HUES6 (cell line): ENCODE measurements at regions not wholly inside any gene's neighbourhood (a gene's known extent, or its start where the extent isn't known, plus 50 kb on each side); places are given as distances from the start of the nearest gene placed in this dataset.
A peak's percentile ranks its signal among the peaks of the same experiment; 100 is the strongest.

Experiments
- H3K27ac ChIP-seq: 2 replicates; pipeline ENCODE4 v1.7.0; 2013; ENCODE audit warnings: low read depth, mild to moderate bottlenecking, low read length, inconsistent platforms
- H3K27me3 ChIP-seq: 2 replicates; pipeline ENCODE4 v1.6.1; 2013; ENCODE audit warnings: low read length; ENCODE audit not compliant: control insufficient read depth, insufficient read depth
- H3K36me3 ChIP-seq: 2 replicates; pipeline ENCODE4 v1.6.1; 2013; ENCODE audit warnings: low read length; ENCODE audit not compliant: control insufficient read depth, insufficient read depth
- H3K4me1 ChIP-seq: 2 replicates; pipeline ENCODE4 v1.6.1; 2013; ENCODE audit warnings: low read length; ENCODE audit not compliant: control insufficient read depth, insufficient read depth
- H3K4me3 ChIP-seq: 2 replicates; pipeline ENCODE4 v1.5.1; 2013; ENCODE audit warnings: low read depth, low read length
- H3K9ac ChIP-seq: one replicate; pipeline ENCODE4 v1.6.1; 2013; ENCODE audit warnings: mild to moderate bottlenecking, low read length
- H3K9me3 ChIP-seq: 2 replicates; pipeline ENCODE4 v1.6.1; 2013; ENCODE audit warnings: low read depth, low read length; ENCODE audit not compliant: control insufficient read depth, insufficient read depth

GRCh38 chr12:103043531-103044486 lies 86.3 kb downstream of the ASCL1 start:
- Histone ChIP-seq H3K4me3 (peak overlapping the region; percentile 37; the same call in 1 of the 2 replicates), H3K27me3 (no peaks in the 10 kb centered on the region), H3K4me1 (no peaks in the 10 kb centered on the region; the same call in 1 of the 2 replicates), H3K27ac (no peak overlapping the region), H3K36me3 (no peaks in the 10 kb centered on the region), H3K9ac (no peak overlapping the region), H3K9me3 (no peaks in the 10 kb centered on the region)

GRCh38 chr12:103046154-103046553 lies 88.7 kb downstream of the ASCL1 start:
- H3K36me3 ChIP-seq = no peaks in the 10 kb centered on the region
- no peaks in the 10 kb centered on the region; the same call in 1 of the 2 replicates for H3K4me1 ChIP-seq
- no peak overlapping the region for H3K4me3 ChIP-seq
- H3K9ac ChIP-seq = no peak overlapping the region
- no peaks in the 10 kb centered on the region for H3K27me3 ChIP-seq
- H3K9me3 ChIP-seq = no peaks in the 10 kb centered on the region
- no peak overlapping the region for H3K27ac ChIP-seq

GRCh38 chr12:103050273-103050672 lies 92.8 kb downstream of the ASCL1 start:
- no peaks in the 10 kb centered on the region for H3K9me3 ChIP-seq
- H3K9ac ChIP-seq = no peak overlapping the region
- no peaks in the 10 kb centered on the region for H3K27me3 ChIP-seq
- no peak overlapping the region for H3K4me3 ChIP-seq
- no peaks in the 10 kb centered on the region for H3K4me1 ChIP-seq
- H3K27ac ChIP-seq = no peak overlapping the region
- no peaks in the 10 kb centered on the region for H3K36me3 ChIP-seq

GRCh38 chr12:103053089-103053488 lies 95.6 kb downstream of the ASCL1 start:
- Histone ChIP-seq H3K4me3 (no peak overlapping the region), H3K9ac (no peak overlapping the region), H3K27me3 (no peaks in the 10 kb centered on the region), H3K36me3 (no peaks in the 10 kb centered on the region), H3K27ac (no peak overlapping the region), H3K4me1 (no peaks in the 10 kb centered on the region), H3K9me3 (no peaks in the 10 kb centered on the region)

GRCh38 chr12:103073630-103074029 lies 116.2 kb downstream of the ASCL1 start:
- Histone ChIP-seq H3K27ac (no peak overlapping the region), H3K9ac (no peak overlapping the region), H3K36me3 (no peaks in the 10 kb centered on the region), H3K4me1 (no peaks in the 10 kb centered on the region), H3K9me3 (no peaks in the 10 kb centered on the region; the same call in 1 of the 2 replicates), H3K27me3 (no peaks in the 10 kb centered on the region), H3K4me3 (no peak overlapping the region)

- Histone ChIP-seq H3K27me3 (no peaks in the 10 kb centered on the region), H3K4me1 (no peaks in the 10 kb centered on the region), H3K36me3 (no peaks in the 10 kb centered on the region), H3K9me3 (peaks cover 2% of the 10 kb centered on the region; the same call in 1 of the 2 replicates), H3K4me3 (no peak overlapping the region), H3K27ac (no peak overlapping the region), H3K9ac (no peak overlapping the region)
Measured at GRCh38 chr12:103075848-103076247, 118.4 kb downstream of the ASCL1 start.

GRCh38 chr12:103077108-103077773 lies 119.8 kb downstream of the ASCL1 start:
- Histone ChIP-seq H3K27me3 (no peaks in the 10 kb centered on the region), H3K4me1 (no peaks in the 10 kb centered on the region), H3K36me3 (no peaks in the 10 kb centered on the region), H3K27ac (no peak overlapping the region), H3K4me3 (no peak overlapping the region), H3K9me3 (peaks cover 6% of the 10 kb centered on the region; the same call in 1 of the 2 replicates), H3K9ac (no peak overlapping the region)

GRCh38 chr12:103085541-103085940 lies 128.1 kb downstream of the ASCL1 start:
- H3K9me3 ChIP-seq = peaks cover 6% of the 10 kb centered on the region; the same call in 1 of the 2 replicates
- H3K36me3 ChIP-seq = no peaks in the 10 kb centered on the region
- no peaks in the 10 kb centered on the region for H3K27me3 ChIP-seq
- no peak overlapping the region for H3K9ac ChIP-seq
- H3K27ac ChIP-seq = no peak overlapping the region
- no peaks in the 10 kb centered on the region for H3K4me1 ChIP-seq
- H3K4me3 ChIP-seq = no peak overlapping the region

GRCh38 chr12:103086471-103086870 lies 129.0 kb downstream of the ASCL1 start:
- Histone ChIP-seq H3K4me3 (no peak overlapping the region), H3K36me3 (no peaks in the 10 kb centered on the region), H3K9ac (no peak overlapping the region), H3K27ac (no peak overlapping the region), H3K27me3 (no peaks in the 10 kb centered on the region), H3K9me3 (no peaks in the 10 kb centered on the region), H3K4me1 (peaks cover 5% of the 10 kb centered on the region; the same call in 1 of the 2 replicates)

- Histone ChIP-seq H3K27ac (no peak overlapping the region), H3K9me3 (no peaks in the 10 kb centered on the region), H3K9ac (no peak overlapping the region), H3K27me3 (no peaks in the 10 kb centered on the region), H3K4me3 (no peak overlapping the region), H3K4me1 (peaks cover 15% of the 10 kb centered on the region), H3K36me3 (no peaks in the 10 kb centered on the region)
Measured at GRCh38 chr12:103093499-103094106, 136.1 kb downstream of the ASCL1 start.
